SK-N-SH (cell line): ENCODE measurements at regions not wholly inside any gene's neighbourhood (a gene's known extent, or its start where the extent isn't known, plus 50 kb on each side); places are given as distances from the start of the nearest gene placed in this dataset.
"Not testable (repeated sequence)": the region's sequence is repeated elsewhere in the genome, so short reads cannot be mapped to it uniquely, and the experiment has no call there.

ENCODE experiments used
- CTCF ChIA-PET: fragments of 300-600, 350-600 bp; formaldehyde crosslinking; extraction: SDS; loops from one replicate; lab custom pipeline; 2021; lab: Yijun Ruan, JAX
- POLR2A ChIA-PET: fragments of 350-600 bp; sonication (Branson Sonifier 250); formaldehyde crosslinking; extraction: SDS; loops from one replicate; lab custom pipeline; 2020; ENCODE audit warnings: antibody characterized with exemption, inconsistent platforms; lab: Yijun Ruan, JAX
- DNase-seq: peaks from one replicate; pipeline ENCODE4 v3.0.0; 2012
- H2AFZ ChIP-seq: fragments of 200-600 bp; sonication (generic); 2 replicates; pipeline ENCODE4 v1.8.1; 2016; ENCODE audit warnings: antibody characterized with exemption, mild to moderate bottlenecking, low read depth
- H3F3A ChIP-seq: fragments of 200-600 bp; sonication (generic); replicated peaks from 2 replicates; pipeline ENCODE3; 2016; ENCODE audit warnings: antibody characterized with exemption, mild to moderate bottlenecking; ENCODE audit not compliant: insufficient read depth
- H3K27ac ChIP-seq, 2 experiments: fragments of 200-500 bp in 1 of 2; fragments of 200-600 bp in 1 of 2; sonication (Bioruptor generic) in 1 of 2; sonication (generic), shearing (Covaris generic) in 1 of 2; 2 replicates each; pipeline versions ENCODE4 v1.5.1 to v1.6.1; 2014 to 2016; ENCODE audit warnings: low read depth in 2 of 2, inconsistent platforms in 1 of 2, low read length in 1 of 2, mild to moderate bottlenecking in 1 of 2, mixed read lengths in 1 of 2
- H3K27me3 ChIP-seq: fragments of 200-600 bp; sonication (generic), shearing (Covaris generic); 2 replicates; pipeline ENCODE4 v1.6.1; 2016; ENCODE audit warnings: mixed run types; ENCODE audit not compliant: insufficient read depth
- H3K36me3 ChIP-seq, 2 experiments: fragments of 200-500 bp in 1 of 2; fragments of 200-600 bp in 1 of 2; sonication (Bioruptor generic) in 1 of 2; sonication (generic) in 1 of 2; replicated peaks in 1 of 2; 2 replicates each; pipeline versions ENCODE3 to v1.5.1; 2014 to 2016; ENCODE audit warnings: low read length in 1 of 2, mild to moderate bottlenecking in 1 of 2; ENCODE audit not compliant: insufficient read depth in 2 of 2, control insufficient read depth in 1 of 2
- H3K4me1 ChIP-seq, 2 experiments: fragments of 200-500 bp in 1 of 2; fragments of 200-600 bp in 1 of 2; sonication (Bioruptor generic) in 1 of 2; sonication (generic), shearing (Covaris generic) in 1 of 2; 2 replicates each; pipeline versions ENCODE4 v1.5.1 to v1.6.1; 2014 to 2016; ENCODE audit warnings: low read depth in 1 of 2, low read length in 1 of 2, mixed run types in 1 of 2; ENCODE audit not compliant: insufficient read depth in 2 of 2, control insufficient read depth in 1 of 2
- H3K4me2 ChIP-seq: fragments of 200-600 bp; sonication (generic), shearing (Covaris generic); 2 replicates; pipeline ENCODE4 v1.6.1; 2017; ENCODE audit warnings: mixed run types
- H3K4me3 ChIP-seq, 2 experiments: fragments of 200-500 bp in 1 of 2; fragments of 200-600 bp in 1 of 2; sonication (Bioruptor generic) in 1 of 2; sonication (generic), shearing (Covaris generic) in 1 of 2; 2 replicates each; pipeline versions ENCODE4 v1.5.1 to v1.8.1; 2014 to 2016; ENCODE audit warnings: low read depth in 2 of 2, inconsistent platforms in 1 of 2, low read length in 1 of 2, mild to moderate bottlenecking in 1 of 2, mixed read lengths in 1 of 2, moderate library complexity in 1 of 2
- H3K79me2 ChIP-seq: fragments of 200-600 bp; sonication (generic); 2 replicates; pipeline ENCODE4 v1.8.1; 2017; ENCODE audit warnings: mild to moderate bottlenecking; ENCODE audit not compliant: insufficient read depth
- H3K9ac ChIP-seq: fragments of 200-600 bp; sonication (generic); 2 replicates; pipeline ENCODE4 v1.6.1; 2017; ENCODE audit warnings: mixed run types
- H3K9me2 ChIP-seq: fragments of 200-600 bp; sonication (generic); 2 replicates; pipeline ENCODE4 v1.6.1; 2017; ENCODE audit warnings: mixed run types
- H3K9me3 ChIP-seq: fragments of 200-600 bp; sonication (generic); 2 replicates; pipeline ENCODE4 v1.6.1; 2017; ENCODE audit warnings: mixed run types, mild to moderate bottlenecking, moderate library complexity
- H4K20me1 ChIP-seq: fragments of 200-600 bp; sonication (generic); 2 replicates; pipeline ENCODE4 v1.6.1; 2017; ENCODE audit warnings: mild to moderate bottlenecking, mixed run types; ENCODE audit not compliant: insufficient read depth
- CHD2 ChIP-seq: fragments of 150-350 bp; IDR thresholded peaks from 2 replicates; pipeline ENCODE4 v1.6.1; 2018; ENCODE audit warnings: low read length; ENCODE audit not compliant: partially characterized antibody
- CTCF ChIP-seq: fragments of 200-600 bp; sonication (generic); IDR thresholded peaks from 2 replicates; pipeline ENCODE4 v1.6.1; 2017; ENCODE audit warnings: antibody characterized with exemption, mild to moderate bottlenecking, moderate library complexity
- ELF1 ChIP-seq: IDR thresholded peaks from 2 replicates; pipeline ENCODE4 v1.4.0; 2012
- EP300 ChIP-seq, 2 experiments: IDR thresholded peaks; 2 replicates each; pipeline versions ENCODE4 v1.4.0 to v1.6.1; 2012; ENCODE audit warnings: borderline replicate concordance in 1 of 2, low read depth in 1 of 2, low read length in 1 of 2
- FOSL2 ChIP-seq: IDR thresholded peaks from 2 replicates; pipeline ENCODE4 v1.4.0; 2012; ENCODE audit warnings: low read depth, mild to moderate bottlenecking, moderate library complexity, borderline replicate concordance
- FOXJ3 ChIP-seq: sonication (generic); formaldehyde crosslinking; IDR thresholded peaks from 2 replicates; pipeline ENCODE4 v1.5.1; 2020; ENCODE audit warnings: mild to moderate bottlenecking, missing genetic modification reagents
- MAX ChIP-seq: IDR thresholded peaks from 2 replicates; pipeline ENCODE4 v1.4.0; 2012; ENCODE audit warnings: low read depth
- MEF2A ChIP-seq: IDR thresholded peaks from 2 replicates; pipeline ENCODE4 v1.4.0; 2012; ENCODE audit warnings: low read depth, borderline replicate concordance
- MXI1 ChIP-seq: IDR thresholded peaks from 2 replicates; pipeline ENCODE4 v1.6.1; 2012; ENCODE audit warnings: mild to moderate bottlenecking, low read depth, low read length, improper control_type of control experiment
- POLR2AphosphoS5 ChIP-seq: IDR thresholded peaks from 2 replicates; pipeline ENCODE4 v1.6.1; 2012; ENCODE audit warnings: low read depth, low read length
- RCOR1 ChIP-seq: fragments of 150-350 bp; IDR thresholded peaks from 2 replicates; pipeline ENCODE4 v1.6.1; 2017; ENCODE audit warnings: antibody characterized with exemption, low read length
- REST ChIP-seq: IDR thresholded peaks from 2 replicates; pipeline ENCODE4 v1.6.1; 2012; ENCODE audit warnings: mild to moderate bottlenecking, low read depth, low read length, moderate library complexity
- RXRA ChIP-seq: IDR thresholded peaks from 2 replicates; pipeline ENCODE4 v1.4.0; 2012; ENCODE audit warnings: low read depth, mild to moderate bottlenecking, borderline replicate concordance
- SIN3A ChIP-seq: IDR thresholded peaks from 2 replicates; pipeline ENCODE4 v1.6.1; 2012; ENCODE audit warnings: low read depth, mild to moderate bottlenecking, low read length, moderate library complexity, borderline replicate concordance
- SMC3 ChIP-seq: IDR thresholded peaks from 2 replicates; pipeline ENCODE4 v1.6.1; 2012; ENCODE audit warnings: low read depth, low read length, improper control_type of control experiment
- TCF12 ChIP-seq: IDR thresholded peaks from 2 replicates; pipeline ENCODE4 v1.4.0; 2012
- TEAD4 ChIP-seq: IDR thresholded peaks from 2 replicates; pipeline ENCODE4 v1.4.0; 2012; ENCODE audit warnings: mild to moderate bottlenecking, borderline replicate concordance; ENCODE audit not compliant: insufficient read depth
- USF2 ChIP-seq: fragments of 150-350 bp; IDR thresholded peaks from 2 replicates; pipeline ENCODE4 v1.6.1; 2017; ENCODE audit warnings: antibody characterized with exemption, low read length, low read depth, borderline replicate concordance
- YY1 ChIP-seq: IDR thresholded peaks from 2 replicates; pipeline ENCODE4 v1.4.0; 2012; ENCODE audit warnings: low read depth, mild to moderate bottlenecking
- whole genome bisulfite sequencing: methylation state at CpG from one replicate; pipeline ENCODE4 v1.1.6; 2017; ENCODE audit warnings: low lambda C conversion rate; 5-methylcytosine and 5-hydroxymethylcytosine counted together

GRCh38 chr22:22791438-22792181 lies 96.0 kb upstream of the IGLL5 start:
- no peaks in the 10 kb centered on the region for H3K4me1 ChIP-seq
- no peaks in the 10 kb centered on the region for H3F3A ChIP-seq
- H3K4me2 ChIP-seq: no peak overlapping the region
- no peak overlapping the region for H3K27ac ChIP-seq
- ChIA-PET CTCF (interaction anchor here (1.0 kb wide), 1 partner anchor 164 kb away, joined by 3 read pairs; no protein-coding TSS in a partner anchor), POLR2A (no interaction called here)
- no peaks in the 10 kb centered on the region for H3K79me2 ChIP-seq
- DNase-seq: no peak
- no peaks in the 10 kb centered on the region for H3K9me3 ChIP-seq
- H3K9me2 ChIP-seq: no peaks in the 10 kb centered on the region
- H2AFZ ChIP-seq: no peak overlapping the region
- no peak overlapping the region for H3K9ac ChIP-seq
- no peaks in the 10 kb centered on the region for H3K27me3 ChIP-seq
- H4K20me1 ChIP-seq: no peaks in the 10 kb centered on the region
- no peak for TF ChIP-seq YY1
- no peak for TF ChIP-seq SMC3
- no peak for TF ChIP-seq POLR2AphosphoS5
- TF ChIP-seq MEF2A: no peak
- TF ChIP-seq RCOR1: no peak
- TF ChIP-seq CTCF: no peak
- TF ChIP-seq FOXJ3 (CRISPR knock-in tag): no peak
- TF ChIP-seq SIN3A: no peak
- no peak for TF ChIP-seq ELF1
- no peak for TF ChIP-seq RXRA
- no peak for TF ChIP-seq USF2
- no peak for TF ChIP-seq REST
- TF ChIP-seq MAX: no peak
- TF ChIP-seq TCF12: no peak
- no peak for TF ChIP-seq EP300 (IDR thresholded peaks at IDR 0.05; ENCODE audit: borderline replicate concordance in 1 of 2, low read depth in 1 of 2, low read length in 1 of 2)
- no peak for TF ChIP-seq TEAD4
- no peak for TF ChIP-seq CHD2
- no peak for TF ChIP-seq FOSL2
- no peak for TF ChIP-seq MXI1
- H3K36me3 ChIP-seq: no peaks in the 10 kb centered on the region
- 50% methylated on average over 4 of the region's 10 CpGs for WGBS
- H3K4me3 ChIP-seq: no peak overlapping the region

- H3K36me3 ChIP-seq, DNase-seq, POLR2A ChIA-PET, H3K79me2 ChIP-seq, H3K4me3 ChIP-seq, H3K4me2 ChIP-seq, H3K27ac ChIP-seq, H4K20me1 ChIP-seq, H3F3A ChIP-seq, H3K9me3 ChIP-seq, H3K27me3 ChIP-seq, H2AFZ ChIP-seq, H3K9ac ChIP-seq, H3K4me1 ChIP-seq, H3K9me2 ChIP-seq: not testable (repeated sequence)
- CTCF ChIA-PET: interaction anchor here (0.8 to 1.0 kb wide), 2 partner anchors 22 to 164 kb away, joined by 3 read pairs; no protein-coding TSS in a partner anchor
- WGBS: no CpG with 5 or more reads among the region's 4 CpGs
Measured at GRCh38 chr22:22792205-22792786, 95.3 kb upstream of the IGLL5 start.
